ENCODE measurements at regions not wholly inside any gene's neighbourhood (a gene's known extent, or its start where the extent isn't known, plus 50 kb on each side); places are given as distances from the start of the nearest gene placed in this dataset.

GRCh38 chr15:69740684-69741083 lies 288.1 kb downstream of the RPLP1 start:
- DNase-seq, result no peak

- no peak for DNase-seq
Observed at GRCh38 chr15:69742361-69742760, 289.7 kb downstream of the RPLP1 start.

GRCh38 chr15:69743091-69743490 lies 290.5 kb downstream of the RPLP1 start:
- no peak for DNase-seq

- DNase-seq, result no peak
Observed at GRCh38 chr15:69744391-69745162, 292.0 kb downstream of the RPLP1 start.

- no peak for DNase-seq
Observed at GRCh38 chr15:69747193-69747592, 294.6 kb downstream of the RPLP1 start.

GRCh38 chr15:69748131-69748530 lies 295.5 kb downstream of the RPLP1 start:
- no peak for DNase-seq

GRCh38 chr15:69748576-69749185 lies 296.1 kb downstream of the RPLP1 start:
- peak in 1 of 3 donors; percentile 46 for DNase-seq

GRCh38 chr15:69749274-69749673 lies 296.7 kb downstream of the RPLP1 start:
- no peak for DNase-seq

- no peak for DNase-seq
Observed at GRCh38 chr15:69749797-69750196, 297.2 kb downstream of the RPLP1 start.

GRCh38 chr15:69750253-69750652 lies 297.6 kb downstream of the RPLP1 start:
- no peak for DNase-seq

GRCh38 chr15:69751147-69751546 lies 298.5 kb downstream of the RPLP1 start:
- no peak for DNase-seq

GRCh38 chr15:69751566-69751965 lies 298.9 kb downstream of the RPLP1 start:
- no peak for DNase-seq

GRCh38 chr15:69753867-69754266 lies 301.2 kb downstream of the RPLP1 start:
- no peak for DNase-seq

GRCh38 chr15:69754313-69754712 lies 301.7 kb downstream of the RPLP1 start:
- DNase-seq, result no peak

GRCh38 chr15:69755551-69756310 lies 303.1 kb downstream of the RPLP1 start:
- no peak for DNase-seq

- DNase-seq, result no peak
Observed at GRCh38 chr15:69756440-69756839, 303.8 kb downstream of the RPLP1 start.

GRCh38 chr15:69757186-69757585 lies 304.6 kb downstream of the RPLP1 start:
- no peak for DNase-seq

GRCh38 chr15:69758291-69758771 lies 305.7 kb downstream of the RPLP1 start:
- DNase-seq, result no peak

- DNase-seq, result no peak
Observed at GRCh38 chr15:69758810-69759790, 306.5 kb downstream of the RPLP1 start.

- no peak for DNase-seq
Observed at GRCh38 chr15:69760258-69760845, 307.7 kb downstream of the RPLP1 start.
